SW480 (cell line): ENCODE measurements at regions not wholly inside any gene's neighbourhood (a gene's known extent, or its start where the extent isn't known, plus 50 kb on each side); places are given as distances from the start of the nearest gene placed in this dataset.
"Not testable (repeated sequence)": the region's sequence is repeated elsewhere in the genome, so short reads cannot be mapped to it uniquely, and the experiment has no call there.

Experiments used
- DNase-seq: peaks from one replicate; pipeline ENCODE4 v3.0.0-alpha.2; 2016; ENCODE audit warnings: low spot score

- DNase-seq, result no peak
Measured at GRCh38 chrX:45811326-45811725, 610.6 kb upstream of the DIPK2B start.

- no peak for DNase-seq
Measured at GRCh38 chrX:45807572-45808425, 607.1 kb upstream of the DIPK2B start.

- no peak for DNase-seq
Measured at GRCh38 chrX:45806410-45807121, 605.9 kb upstream of the DIPK2B start.

- DNase-seq, result no peak
Measured at GRCh38 chrX:45804276-45804675, 603.6 kb upstream of the DIPK2B start.

GRCh38 chrX:45803383-45803921 is 602.8 kb upstream of the DIPK2B start:
- DNase-seq, result peak; percentile 7

- DNase-seq, result peak; percentile 14
Measured at GRCh38 chrX:45801554-45801953, 600.9 kb upstream of the DIPK2B start.

GRCh38 chrX:45800746-45801453 is 600.2 kb upstream of the DIPK2B start:
- not testable (repeated sequence) for DNase-seq

GRCh38 chrX:45799576-45799975 is 598.9 kb upstream of the DIPK2B start:
- DNase-seq, result no peak

- no peak for DNase-seq
Measured at GRCh38 chrX:45795546-45795945, 594.9 kb upstream of the DIPK2B start.

- no peak for DNase-seq
Measured at GRCh38 chrX:45794995-45795337, 594.3 kb upstream of the DIPK2B start.

GRCh38 chrX:45794323-45794994 is 593.8 kb upstream of the DIPK2B start:
- no peak for DNase-seq

- peak; percentile 45 for DNase-seq
Measured at GRCh38 chrX:45788941-45789348, 588.3 kb upstream of the DIPK2B start.

- no peak for DNase-seq
Measured at GRCh38 chrX:45788315-45788714, 587.6 kb upstream of the DIPK2B start.

- no peak for DNase-seq
Measured at GRCh38 chrX:45784590-45784989, 583.9 kb upstream of the DIPK2B start.

GRCh38 chrX:45783002-45783401 is 582.3 kb upstream of the DIPK2B start:
- no peak for DNase-seq

- DNase-seq, result peak; percentile 47
Measured at GRCh38 chrX:45781901-45782553, 581.4 kb upstream of the DIPK2B start.

- no peak for DNase-seq
Measured at GRCh38 chrX:45778616-45779015, 577.9 kb upstream of the DIPK2B start.

GRCh38 chrX:45777366-45777765 is 576.7 kb upstream of the DIPK2B start:
- no peak for DNase-seq

GRCh38 chrX:45775468-45775867 is 574.8 kb upstream of the DIPK2B start:
- DNase-seq, result peak; percentile 41

GRCh38 chrX:45774961-45775360 is 574.3 kb upstream of the DIPK2B start:
- DNase-seq, result no peak

- DNase-seq, result no peak
Measured at GRCh38 chrX:45773572-45773971, 572.9 kb upstream of the DIPK2B start.
